Thyroid gland (tissue), 4 donors: ENCODE measurements at regions not wholly inside any gene's neighbourhood (a gene's known extent, or its start where the extent isn't known, plus 50 kb on each side); places are given as distances from the start of the nearest gene placed in this dataset.

ENCODE experiments used
- CTCF ChIP-seq, 6 experiments: fragments of 200-600 bp in 3 of 6; fragments of 450-650 bp in 3 of 6; sonication (generic) in 3 of 6; IDR thresholded peaks; one replicate each; pipeline ENCODE4 v1.5.1; 2016 to 2019; ENCODE audit warnings: antibody characterized with exemption in 6 of 6, mild to moderate bottlenecking in 2 of 6, inconsistent platforms in 1 of 6, moderate library complexity in 1 of 6
- POLR2A ChIP-seq, 2 donors: fragments of 450-650 bp; IDR thresholded peaks; one replicate each; pipeline ENCODE4 v1.6.1; 2017; ENCODE audit warnings: antibody characterized with exemption in 2 of 2, mild to moderate bottlenecking in 2 of 2, moderate library complexity in 1 of 2

DNA sequence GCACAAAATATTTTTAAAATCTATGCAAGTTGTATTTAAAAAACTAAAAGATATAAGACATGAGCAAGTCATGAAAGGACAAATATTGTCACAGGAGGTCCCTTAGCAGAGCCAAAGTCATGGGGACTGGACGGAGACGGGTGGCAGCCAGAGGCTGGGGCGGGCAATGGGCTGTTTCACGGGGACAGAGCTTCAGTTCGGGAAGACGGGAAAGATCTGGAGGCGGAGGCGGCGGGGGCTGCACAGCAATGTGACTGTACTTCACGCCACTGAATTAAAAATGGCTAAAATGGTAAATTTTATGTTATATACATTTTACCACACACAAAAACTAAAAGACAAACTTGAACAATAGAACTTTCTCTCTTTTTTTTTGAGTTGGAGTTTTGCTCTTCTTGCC, 60.0 kb upstream of the METRNL start:
- no peak for TF ChIP-seq CTCF (IDR thresholded peaks at IDR 0.05)
- TF ChIP-seq POLR2A (IDR thresholded peaks at IDR 0.05), result no peak
